ENCODE measurements at regions not wholly inside any gene's neighbourhood (a gene's known extent, or its start where the extent isn't known, plus 50 kb on each side); places are given as distances from the start of the nearest gene placed in this dataset.
A peak's percentile ranks its signal among the peaks of the same experiment; 100 is the strongest.

DNA sequence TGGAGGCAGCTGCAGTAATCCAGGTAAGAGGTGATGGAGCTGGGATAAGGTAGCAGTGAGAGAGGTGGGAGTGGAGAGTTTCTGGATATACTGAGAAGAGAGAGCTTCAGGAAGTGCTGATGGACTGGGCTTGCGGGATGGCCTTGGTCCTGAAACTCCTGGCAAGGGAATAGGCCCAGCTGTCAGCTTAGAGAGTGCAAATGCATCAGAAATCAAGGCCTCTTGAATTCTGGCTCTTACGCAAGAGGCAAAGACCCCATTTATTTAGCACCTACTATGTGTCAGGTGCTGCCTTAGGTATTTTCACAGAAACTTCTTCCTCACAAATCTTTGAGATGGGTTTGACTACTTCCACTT lies 227.2 kb upstream of the MAP3K1 start:
- DNase-seq (ENCODE audit: low read depth), result no peak

GRCh38 chr5:56587381-56588130 lies 227.8 kb upstream of the MAP3K1 start:
- DNase-seq (ENCODE audit: low read depth), result no peak

DNA sequence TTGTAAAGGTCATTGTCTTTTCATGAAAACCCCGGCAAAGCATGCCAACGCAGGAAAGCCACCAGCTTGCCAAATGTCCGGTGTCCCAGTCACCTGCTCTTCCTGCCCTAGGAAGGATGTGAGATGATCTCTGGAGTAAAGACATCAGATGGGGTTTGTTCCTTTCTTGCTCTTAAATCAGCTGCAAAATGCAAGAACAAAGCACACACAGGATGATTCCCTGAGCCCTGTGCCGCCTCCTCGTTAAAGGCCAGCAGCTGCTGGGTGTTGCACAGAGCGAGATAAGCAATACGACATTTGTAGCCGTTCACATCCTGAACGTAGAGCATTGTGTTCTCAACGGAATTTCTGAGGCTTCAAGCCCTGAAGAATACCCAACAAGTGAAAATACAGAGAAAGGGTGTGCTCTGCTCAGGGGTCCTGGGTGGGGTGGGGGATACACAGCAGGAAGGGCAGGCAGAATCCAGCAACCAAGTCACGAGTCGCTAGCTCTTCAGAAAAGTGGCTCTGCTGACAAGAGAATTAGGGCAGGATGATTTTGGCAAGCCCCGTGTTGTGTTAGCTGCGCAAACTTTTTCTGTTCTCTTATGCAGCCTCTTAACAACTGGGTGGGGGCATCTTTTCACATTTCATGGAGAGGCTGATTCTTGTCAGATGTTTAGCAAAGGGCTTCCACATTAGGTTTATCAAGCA lies 229.2 kb upstream of the MAP3K1 start:
- DNase-seq (ENCODE audit: low read depth), result no peak

DNA sequence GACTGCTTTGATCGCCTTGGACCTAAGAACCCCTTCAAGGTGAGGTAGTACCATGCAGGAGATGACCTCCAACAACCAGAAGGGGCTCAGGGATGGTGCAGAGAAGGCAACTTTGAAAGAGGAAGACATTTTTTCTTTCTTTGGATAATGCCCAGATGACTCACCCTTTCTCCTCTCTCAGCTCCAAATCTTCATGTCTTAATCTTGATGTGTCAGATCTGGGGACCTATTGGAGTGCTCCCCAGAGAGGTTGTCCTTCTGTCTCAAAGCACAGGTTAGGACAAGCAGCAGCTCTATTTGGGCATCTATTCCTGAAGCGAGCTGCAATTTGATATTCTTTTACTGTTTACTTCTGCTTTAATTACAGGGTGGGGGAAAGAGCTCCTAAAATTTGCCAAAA lies 229.9 kb upstream of the MAP3K1 start:
- DNase-seq (ENCODE audit: low read depth), result peak; percentile 29

DNA sequence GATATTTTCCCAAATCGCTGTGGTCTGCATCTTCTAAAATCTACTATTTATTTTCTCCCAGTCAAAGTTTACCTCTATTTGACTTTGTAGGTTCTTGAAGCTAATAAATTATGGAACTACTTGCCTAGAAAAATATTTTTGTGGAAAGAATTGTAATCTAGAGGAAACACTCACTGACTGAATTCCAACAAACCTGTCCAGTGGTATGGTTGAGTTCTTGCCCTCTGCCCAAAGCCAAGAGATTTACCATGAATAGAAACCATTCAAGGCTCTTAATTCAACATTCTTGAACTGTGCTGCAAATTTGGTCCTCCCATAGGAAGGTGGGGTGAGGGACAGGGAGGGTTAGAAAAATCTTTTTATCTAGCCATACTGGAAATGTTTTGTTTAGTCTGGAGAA lies 233.9 kb upstream of the MAP3K1 start:
- DNase-seq (ENCODE audit: low read depth), result no peak

DNA sequence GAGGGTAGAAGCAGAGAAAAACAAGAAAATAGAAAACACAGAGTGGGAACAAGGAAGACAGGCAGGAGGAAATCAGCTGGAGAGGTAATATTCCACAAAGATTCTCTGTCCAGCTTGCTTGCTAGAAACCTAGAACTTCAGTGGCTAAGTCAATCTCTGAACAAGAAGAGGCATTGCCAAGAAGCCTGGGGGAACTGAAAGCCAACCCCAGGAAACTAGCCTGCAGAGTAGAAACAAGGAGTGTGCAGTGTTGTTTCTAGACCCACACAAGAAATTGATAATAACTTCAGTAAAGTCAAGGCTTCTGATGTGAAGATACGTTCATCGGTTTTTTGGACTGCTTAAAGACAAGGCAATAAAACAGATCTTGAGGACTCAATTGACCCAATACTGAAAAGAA lies 234.5 kb upstream of the MAP3K1 start:
- DNase-seq (ENCODE audit: low read depth), result no peak

- peak; percentile 9 for DNase-seq (ENCODE audit: low read depth)
Observed at GRCh38 chr5:56575821-56576220, 239.5 kb upstream of the MAP3K1 start.

- no peak for DNase-seq (ENCODE audit: low read depth)
Observed at GRCh38 chr5:56574778-56575177, 240.6 kb upstream of the MAP3K1 start.

GRCh38 chr5:56569566-56569965 lies 245.8 kb upstream of the MAP3K1 start:
- peak; percentile 53 for DNase-seq (ENCODE audit: low read depth)

DNA sequence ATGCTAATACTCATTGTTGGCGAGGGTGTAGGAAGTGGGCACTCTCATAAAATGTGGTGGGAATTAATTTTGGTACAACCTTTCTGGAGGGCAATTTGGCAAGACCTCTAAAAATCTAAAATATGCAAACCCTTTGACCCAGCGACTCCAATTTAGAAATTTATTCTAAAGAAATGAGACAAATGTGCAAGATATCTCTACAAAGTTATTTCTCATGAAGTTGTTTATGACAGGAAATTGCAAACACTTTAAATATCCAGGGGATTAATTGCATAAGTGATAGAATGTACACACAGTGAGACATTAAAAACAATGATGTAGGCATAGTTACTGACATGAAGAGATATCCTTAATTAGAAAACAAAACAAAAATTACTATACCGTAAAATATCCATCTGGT lies 246.3 kb upstream of the MAP3K1 start:
- peak; percentile 29 for DNase-seq (ENCODE audit: low read depth)

- DNase-seq (ENCODE audit: low read depth), result no peak
Observed at GRCh38 chr5:56567278-56567677, 248.1 kb upstream of the MAP3K1 start.

GRCh38 chr5:56566374-56567249 lies 248.7 kb upstream of the MAP3K1 start:
- no peak for DNase-seq (ENCODE audit: low read depth)

GRCh38 chr5:56565644-56566043 lies 249.7 kb upstream of the MAP3K1 start:
- no peak for DNase-seq (ENCODE audit: low read depth)

GRCh38 chr5:56565283-56565615 lies 250.1 kb upstream of the MAP3K1 start:
- DNase-seq (ENCODE audit: low read depth), result no peak

DNA sequence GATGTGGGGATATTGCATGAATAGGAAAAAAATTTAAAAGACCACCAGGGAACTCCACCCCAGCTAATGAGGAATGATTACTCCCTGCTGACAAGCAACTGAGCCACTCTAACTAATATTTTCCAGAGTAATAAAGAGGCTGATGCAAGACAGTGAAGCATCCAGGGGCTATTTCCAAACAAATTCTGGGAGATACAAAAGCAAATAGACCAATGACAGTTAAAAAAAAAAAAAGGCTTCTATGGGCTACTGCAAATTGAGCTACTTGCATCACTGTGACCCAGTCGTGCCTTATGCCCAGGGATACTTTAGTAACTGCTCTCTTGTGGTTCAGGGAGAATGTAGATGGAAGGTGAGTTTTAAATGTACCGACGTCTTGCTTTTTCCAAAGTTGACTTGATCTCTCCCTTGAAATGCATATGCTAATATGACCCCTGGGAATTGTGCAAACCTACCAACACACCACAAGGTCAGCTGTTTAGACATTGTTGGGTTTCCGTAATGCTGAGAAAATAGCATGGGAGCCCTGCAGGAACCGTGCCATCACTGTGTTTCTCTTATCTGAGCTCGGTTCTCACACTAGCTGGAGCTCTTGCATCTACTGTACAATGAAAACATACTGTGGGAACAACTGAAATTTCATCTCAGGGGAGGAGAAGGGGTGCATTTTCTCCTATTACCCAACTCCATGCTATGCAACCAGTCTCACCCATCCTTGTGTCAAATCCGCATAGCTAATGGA lies 250.6 kb upstream of the MAP3K1 start:
- DNase-seq (ENCODE audit: low read depth), result no peak

DNA sequence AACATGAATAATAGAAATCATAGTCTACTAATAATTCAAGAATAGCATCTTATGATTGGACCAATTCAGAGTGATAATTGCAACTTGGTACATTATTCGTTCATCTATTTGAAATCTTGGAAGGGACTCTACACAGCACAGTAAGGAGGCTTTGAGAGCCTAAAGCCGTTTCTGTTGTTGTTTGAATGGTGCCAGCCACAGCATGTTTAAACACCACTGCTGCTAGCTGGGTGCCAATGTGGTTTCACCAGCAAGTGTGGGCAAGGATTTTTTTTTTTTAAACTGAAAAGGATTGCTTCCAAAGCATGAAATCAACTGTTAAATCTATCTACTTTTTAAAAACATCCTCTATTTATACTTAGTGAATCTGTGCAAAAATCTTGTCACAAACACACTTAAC lies 253.9 kb upstream of the MAP3K1 start:
- DNase-seq (ENCODE audit: low read depth), result no peak

GRCh38 chr5:56558131-56558745 lies 257.1 kb upstream of the MAP3K1 start:
- DNase-seq (ENCODE audit: low read depth), result no peak

- no peak for DNase-seq (ENCODE audit: low read depth)
Observed at GRCh38 chr5:56557198-56557597, 258.2 kb upstream of the MAP3K1 start.

GRCh38 chr5:56552612-56553268 lies 262.6 kb upstream of the MAP3K1 start:
- no peak for DNase-seq (ENCODE audit: low read depth)

- DNase-seq (ENCODE audit: low read depth), result no peak
Observed at GRCh38 chr5:56550227-56550626, 265.1 kb upstream of the MAP3K1 start.
